Lower leg skin (tissue), 4 donors: ENCODE measurements at regions not wholly inside any gene's neighbourhood (a gene's known extent, or its start where the extent isn't known, plus 50 kb on each side); places are given as distances from the start of the nearest gene placed in this dataset.

Experiments used
- DNase-seq, 2 donors: peaks; one replicate each; pipeline ENCODE4 v3.0.0-alpha.2; 2019; ENCODE audit warnings: low spot score in 2 of 2
- H3K4me3 ChIP-seq: fragments of 200-600 bp; sonication (generic); 2 replicates; pipeline ENCODE4 v1.5.1; 2017; ENCODE audit warnings: mild to moderate bottlenecking, low read depth; ENCODE audit not compliant: poor library complexity, severe bottlenecking
- CTCF ChIP-seq, 3 donors: fragments of 450-650 bp; IDR thresholded peaks; one replicate each; pipeline ENCODE4 v1.5.1; 2016; ENCODE audit warnings: antibody characterized with exemption in 3 of 3, mild to moderate bottlenecking in 3 of 3, moderate library complexity in 2 of 3
- POLR2A ChIP-seq, 2 donors: fragments of 450-650 bp; IDR thresholded peaks; one replicate each; pipeline ENCODE4 v1.6.1; 2016 to 2017; ENCODE audit warnings: antibody characterized with exemption in 2 of 2, mild to moderate bottlenecking in 1 of 2, moderate library complexity in 1 of 2
- WGBS, 2 donors: methylation state at CpG; one replicate each; pipeline ENCODE4 v1.1.5; 2018; 5-methylcytosine and 5-hydroxymethylcytosine counted together
- intact Hi-C: fragments of 100-400 bp; cut with DNase I; formaldehyde crosslinking; loops from one replicate; pipeline ENCODE4 v1.15.0; 2023; ENCODE audit warnings: low total_unique reads

GRCh38 chr5:20498926-20499325 is 510.9 kb upstream of the CDH18 start:
- intact Hi-C loops, result no loop called here
- no peak for DNase-seq
- H3K4me3 ChIP-seq, result no peak overlapping the region
- 73 to 75% methylated on average over 3 of the region's 3 CpGs for WGBS, 2 donors
- TF ChIP-seq POLR2A (IDR thresholded peaks at IDR 0.05) (no peak), CTCF (IDR thresholded peaks at IDR 0.05) (no peak)

- no peak overlapping the region for H3K4me3 ChIP-seq
- 89% methylated on average over 1 of the region's 1 CpG for WGBS, 2 donors
- intact Hi-C loops, result no loop called here
These were observed 510.1 kb upstream of the CDH18 start for GRCh38 chr5:20498102-20498501.

GRCh38 chr5:20497356-20497755 is 509.4 kb upstream of the CDH18 start:
- 81 to 85% methylated on average over 2 of the region's 2 CpGs for WGBS, 2 donors
- intact Hi-C loops, result no loop called here
- DNase-seq, result no peak
- no peak overlapping the region for H3K4me3 ChIP-seq
- TF ChIP-seq POLR2A (IDR thresholded peaks at IDR 0.05) (no peak), CTCF (IDR thresholded peaks at IDR 0.05) (no peak)

More at GRCh38 chr5:20498102-20498501, 510.1 kb upstream of the CDH18 start:
- no peak for DNase-seq
- TF ChIP-seq POLR2A (IDR thresholded peaks at IDR 0.05), result no peak
- no peak for TF ChIP-seq CTCF (IDR thresholded peaks at IDR 0.05)

- intact Hi-C loops, result no loop called here
These were observed 506.7 kb upstream of the CDH18 start for GRCh38 chr5:20494706-20495105.

GRCh38 chr5:20486826-20487225 is 498.8 kb upstream of the CDH18 start:
- TF ChIP-seq POLR2A (IDR thresholded peaks at IDR 0.05) (no peak), CTCF (IDR thresholded peaks at IDR 0.05) (no peak)
- no peak overlapping the region for H3K4me3 ChIP-seq
- intact Hi-C loops, result no loop called here
- WGBS, 2 donors, result 44 to 52% methylated on average over 4 of the region's 4 CpGs
- no peak for DNase-seq

More at GRCh38 chr5:20494706-20495105, 506.7 kb upstream of the CDH18 start:
- TF ChIP-seq POLR2A (IDR thresholded peaks at IDR 0.05) (no peak), CTCF (IDR thresholded peaks at IDR 0.05) (no peak)
- 75 to 80% methylated on average over 5 of the region's 5 CpGs for WGBS, 2 donors
- no peak overlapping the region for H3K4me3 ChIP-seq
- DNase-seq, result no peak

GRCh38 chr5:20476016-20476415 is 488.0 kb upstream of the CDH18 start:
- WGBS, 2 donors, result 84 to 88% methylated on average over 1 of the region's 1 CpG
- H3K4me3 ChIP-seq, result no peak overlapping the region
- no peak for DNase-seq
- intact Hi-C loops, result no loop called here
- TF ChIP-seq CTCF (IDR thresholded peaks at IDR 0.05) (no peak), POLR2A (IDR thresholded peaks at IDR 0.05) (no peak)
